ENCODE measurements at regions not wholly inside any gene's neighbourhood (a gene's known extent, or its start where the extent isn't known, plus 50 kb on each side); places are given as distances from the start of the nearest gene placed in this dataset.

GRCh38 chr6:18668994-18669393 lies 281.8 kb downstream of the RNF144B start:
- ChIA-PET POLR2A (interaction anchor here (0.7 kb wide), 1 partner anchor 78 kb away, joined by 3 read pairs; no protein-coding TSS in a partner anchor), CTCF (no interaction called here)
- no peak for TF ChIP-seq CTCF (IDR thresholded peaks at IDR 0.05; ENCODE audit: insufficient read depth, low read length, missing control alignments)

GRCh38 chr6:18672852-18673251 lies 285.7 kb downstream of the RNF144B start:
- H3K4me3 ChIP-seq (ENCODE audit: low read depth, low read length), result no peak overlapping the region
- TF ChIP-seq CTCF (IDR thresholded peaks at IDR 0.05; ENCODE audit: insufficient read depth, low read length, missing control alignments), result no peak
- CTCF ChIA-PET, result no interaction called here
- DNase-seq (ENCODE audit: low read depth, low spot score), result no peak
- POLR2A ChIA-PET, result no interaction called here

More at GRCh38 chr6:18668994-18669393, 281.8 kb downstream of the RNF144B start:
- no peak overlapping the region for H3K4me3 ChIP-seq (ENCODE audit: low read depth, low read length)
- no peak for DNase-seq (ENCODE audit: low read depth, low spot score)

GRCh38 chr6:18674346-18674745 lies 287.2 kb downstream of the RNF144B start:
- DNase-seq (ENCODE audit: low read depth, low spot score), result no peak
- CTCF ChIA-PET, result no interaction called here
- POLR2A ChIA-PET, result no interaction called here
- no peak for TF ChIP-seq CTCF (IDR thresholded peaks at IDR 0.05; ENCODE audit: insufficient read depth, low read length, missing control alignments)
- no peak overlapping the region for H3K4me3 ChIP-seq (ENCODE audit: low read depth, low read length)

DNA sequence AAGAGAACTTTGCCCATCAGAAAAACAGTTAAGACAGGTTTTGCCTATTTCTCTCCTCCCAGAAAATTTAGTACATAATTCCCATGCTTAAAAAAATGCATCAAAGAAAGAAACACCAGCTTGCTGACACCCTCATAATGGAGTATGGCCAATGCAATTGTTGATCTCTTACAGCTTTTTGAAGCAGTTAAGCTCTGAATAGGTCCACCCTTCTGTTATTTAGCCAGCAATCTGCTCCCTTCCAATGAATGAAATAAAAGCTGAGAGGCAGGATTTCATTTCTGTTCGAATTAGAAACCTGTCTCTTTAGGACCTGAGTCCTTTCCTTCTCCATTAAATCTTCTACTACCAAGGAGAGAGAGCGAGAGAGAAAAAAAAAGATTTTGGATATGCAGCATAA lies 288.7 kb downstream of the RNF144B start:
- POLR2A ChIA-PET, result no interaction called here
- CTCF ChIA-PET, result no interaction called here
- no peak for TF ChIP-seq CTCF (IDR thresholded peaks at IDR 0.05; ENCODE audit: insufficient read depth, low read length, missing control alignments)

DNA sequence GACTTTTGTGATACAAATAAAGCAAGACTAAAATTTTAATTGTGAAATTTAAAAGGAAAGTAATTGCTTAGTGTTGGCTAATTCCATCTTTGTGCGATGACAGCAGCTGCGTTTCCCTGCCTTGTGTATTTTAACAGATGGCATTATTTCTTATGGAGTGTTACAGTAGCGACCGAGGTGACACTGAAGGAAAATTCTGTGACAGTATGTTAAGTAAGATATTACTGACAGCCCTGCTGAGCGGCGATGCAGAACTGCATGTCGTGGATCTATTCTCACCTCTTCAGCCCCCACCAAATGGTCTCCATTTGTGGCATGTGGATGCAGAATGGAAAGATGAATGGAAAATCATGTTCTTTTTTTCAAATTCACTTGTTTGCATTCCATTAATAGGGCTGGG lies 289.4 kb downstream of the RNF144B start:
- ChIA-PET CTCF (no interaction called here), POLR2A (no interaction called here)
- DNase-seq (ENCODE audit: low read depth, low spot score), result no peak
- H3K4me3 ChIP-seq (ENCODE audit: low read depth, low read length), result no peak overlapping the region
- TF ChIP-seq CTCF (IDR thresholded peaks at IDR 0.05; ENCODE audit: insufficient read depth, low read length, missing control alignments), result no peak

More for the DNA sequence above, 288.7 kb downstream of the RNF144B start:
- DNase-seq (ENCODE audit: low read depth, low spot score), result no peak
- no peak overlapping the region for H3K4me3 ChIP-seq (ENCODE audit: low read depth, low read length)

GRCh38 chr6:18680842-18681241 lies 293.7 kb downstream of the RNF144B start:
- H3K4me3 ChIP-seq (ENCODE audit: low read depth, low read length), result no peak overlapping the region
- TF ChIP-seq CTCF (IDR thresholded peaks at IDR 0.05; ENCODE audit: insufficient read depth, low read length, missing control alignments), result no peak
- ChIA-PET CTCF (interaction anchor here (1.2 kb wide), 1 partner anchor 84 kb away, joined by 4 read pairs; no protein-coding TSS in a partner anchor), POLR2A (no interaction called here)
- no peak for DNase-seq (ENCODE audit: low read depth, low spot score)

Measured in AG04449 (cell line).